ENCODE measurements at regions not wholly inside any gene's neighbourhood (a gene's known extent, or its start where the extent isn't known, plus 50 kb on each side); places are given as distances from the start of the nearest gene placed in this dataset.

DNA sequence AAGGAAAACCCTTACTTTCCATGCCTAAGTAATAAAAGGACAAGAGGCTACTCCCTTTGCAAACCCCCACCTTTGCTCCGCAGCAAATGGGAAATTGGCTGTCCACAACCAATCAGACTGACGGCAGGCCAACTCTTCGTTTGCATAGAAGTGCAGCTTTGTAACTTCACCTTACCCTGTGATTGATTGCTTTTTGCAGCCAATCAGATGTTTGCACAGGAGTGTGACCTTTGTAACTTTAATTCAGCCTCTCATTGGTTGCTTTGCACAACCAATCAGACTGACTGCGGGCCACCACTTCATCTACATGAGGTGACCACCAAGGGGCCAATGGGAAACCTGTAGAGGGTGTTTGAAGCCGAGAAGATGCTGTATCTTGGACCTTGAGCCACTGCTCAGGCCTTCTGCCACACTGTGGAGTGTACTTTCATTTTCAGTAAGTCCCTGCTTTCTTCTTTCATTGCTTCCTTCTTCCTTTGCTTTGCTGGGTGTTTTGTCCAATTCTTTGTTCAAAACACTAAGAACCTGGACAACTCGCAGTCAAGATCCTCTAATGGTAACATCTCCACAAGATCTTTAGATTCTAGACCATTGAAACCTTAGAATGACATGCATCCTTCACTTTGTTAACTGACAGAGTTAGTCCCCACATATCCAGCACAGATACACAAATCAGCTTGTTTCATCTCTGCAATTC is 51.3 kb upstream of the FREM1 start:
- DNase-seq (ENCODE audit: low spot score), result no peak

DNA sequence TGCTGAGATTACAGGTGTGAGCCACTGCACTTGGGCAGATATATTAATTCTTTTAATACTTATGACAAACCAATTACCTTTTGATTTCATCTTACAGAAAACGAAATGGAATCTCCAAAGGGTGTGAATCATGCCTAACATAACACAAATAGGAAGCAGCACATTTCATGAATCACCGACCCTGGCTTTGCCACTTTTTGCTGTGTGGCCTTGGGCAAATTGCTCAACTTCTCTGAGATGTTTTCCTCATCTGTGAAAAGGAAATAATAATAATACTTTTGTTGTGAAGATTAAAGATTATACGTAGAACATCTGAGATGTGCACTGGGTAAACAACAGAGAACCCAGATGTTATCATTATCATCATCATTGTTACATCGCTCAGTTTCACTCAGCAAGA is 50.7 kb upstream of the FREM1 start:
- no peak for DNase-seq (ENCODE audit: low spot score)
